ENCODE measurements at regions not wholly inside any gene's neighbourhood (a gene's known extent, or its start where the extent isn't known, plus 50 kb on each side); places are given as distances from the start of the nearest gene placed in this dataset.

DNA sequence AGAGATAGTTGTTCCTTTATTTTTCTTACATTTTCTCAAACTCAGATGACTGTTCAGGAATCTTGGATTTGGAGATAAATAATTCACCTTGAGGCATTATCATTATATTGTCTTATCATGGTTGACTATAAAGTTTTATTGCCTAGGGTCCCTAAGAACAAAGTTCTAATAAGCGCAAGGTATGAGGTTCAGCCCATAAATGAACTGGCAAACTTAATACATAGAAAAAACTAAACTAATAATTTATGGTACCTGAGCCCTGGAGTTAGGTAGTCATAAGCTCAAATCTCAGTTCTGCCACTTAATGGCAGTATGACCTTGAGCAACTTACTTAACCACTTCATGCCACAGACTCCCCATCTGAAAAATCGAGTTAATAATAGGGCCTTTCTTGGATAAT, 334.0 kb upstream of the PBX1 start:
- ChIA-PET CTCF (no interaction called here), POLR2A (no interaction called here)
- Mint-ChIP-seq H3K4me3 (no peak overlapping the region), H3K36me3 (no peaks in the 10 kb centered on the region), H3K9me3 (peaks cover 4 to 24% (median 9%) of the 10 kb centered on the region in 5 donors), H3K27ac (no peak overlapping the region), H3K4me1 (no peaks in the 10 kb centered on the region), H3K27me3 (no peaks in the 10 kb centered on the region)
- Histone ChIP-seq H3K4me1 (ENCODE audit: insufficient read depth, low read length) (no peaks in the 10 kb centered on the region), H3K27me3 (ENCODE audit: insufficient read depth, low read length, poor library complexity, severe bottlenecking) (no peaks in the 10 kb centered on the region), H3K36me3 (ENCODE audit: insufficient read depth, low read length) (no peaks in the 10 kb centered on the region), H3K27ac (ENCODE audit: low read depth, low read length) (no peak overlapping the region), H3K9me3 (ENCODE audit: low read length) (no peaks in the 10 kb centered on the region), H3K4me3 (ENCODE audit: low read length) (no peak overlapping the region)
- DNase-seq: no peak

DNA sequence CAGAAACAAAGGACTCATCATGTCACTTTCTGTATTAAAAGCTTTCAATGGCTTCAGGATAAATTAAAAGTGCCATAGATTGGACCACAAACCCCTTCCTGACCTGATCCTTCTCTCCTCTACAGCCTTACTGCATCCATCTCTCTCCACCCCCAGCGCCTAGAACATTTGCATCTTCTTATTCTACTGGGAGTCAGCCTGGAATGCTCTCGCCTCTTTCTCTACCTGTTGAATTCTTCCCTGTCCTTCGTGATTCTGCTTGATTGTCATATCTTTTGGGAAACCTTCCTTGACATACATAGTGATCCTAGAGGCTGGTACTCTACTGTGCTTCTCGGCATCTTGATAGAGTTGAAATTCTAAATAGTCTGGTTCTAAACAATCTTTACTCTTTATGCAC, 332.0 kb upstream of the PBX1 start:
- Histone ChIP-seq H3K27ac (ENCODE audit: low read depth, low read length) (no peak overlapping the region), H3K9me3 (ENCODE audit: low read length) (no peaks in the 10 kb centered on the region), H3K27me3 (ENCODE audit: insufficient read depth, low read length, poor library complexity, severe bottlenecking) (no peaks in the 10 kb centered on the region), H3K36me3 (ENCODE audit: insufficient read depth, low read length) (no peaks in the 10 kb centered on the region), H3K4me3 (ENCODE audit: low read length) (no peak overlapping the region), H3K4me1 (ENCODE audit: insufficient read depth, low read length) (no peaks in the 10 kb centered on the region)
- no peaks in the 10 kb centered on the region for H3K36me3 Mint-ChIP-seq
- no peak overlapping the region for H3K4me3 Mint-ChIP-seq
- no peak overlapping the region for H3K27ac Mint-ChIP-seq
- H3K9me3 Mint-ChIP-seq: peaks cover 4 to 28% (median 9%) of the 10 kb centered on the region in 5 donors
- no peak for DNase-seq
- POLR2A ChIA-PET: no interaction called here
- CTCF ChIA-PET: no interaction called here
- no peaks in the 10 kb centered on the region for H3K4me1 Mint-ChIP-seq
- H3K27me3 Mint-ChIP-seq: no peaks in the 10 kb centered on the region

DNA sequence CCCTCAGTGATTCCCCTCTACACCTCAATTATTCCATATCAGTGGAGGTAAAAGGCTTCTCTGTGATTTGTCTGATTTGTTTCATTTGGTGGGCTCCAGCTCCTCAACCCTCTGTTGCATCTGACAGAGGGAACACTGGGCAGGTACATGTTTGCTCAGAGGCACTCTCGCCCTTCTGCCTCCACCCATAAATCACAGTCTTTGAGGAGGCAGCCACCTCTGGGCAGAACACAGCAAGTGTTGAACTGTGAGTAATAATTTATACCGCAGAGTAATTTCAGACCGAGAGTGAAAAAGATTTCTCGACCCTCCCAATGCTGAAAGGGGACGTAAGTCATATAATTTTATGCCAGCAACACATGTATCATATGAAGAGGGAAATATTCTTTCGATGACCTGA, 330.1 kb upstream of the PBX1 start:
- no peaks in the 10 kb centered on the region for H3K4me1 Mint-ChIP-seq

DNA sequence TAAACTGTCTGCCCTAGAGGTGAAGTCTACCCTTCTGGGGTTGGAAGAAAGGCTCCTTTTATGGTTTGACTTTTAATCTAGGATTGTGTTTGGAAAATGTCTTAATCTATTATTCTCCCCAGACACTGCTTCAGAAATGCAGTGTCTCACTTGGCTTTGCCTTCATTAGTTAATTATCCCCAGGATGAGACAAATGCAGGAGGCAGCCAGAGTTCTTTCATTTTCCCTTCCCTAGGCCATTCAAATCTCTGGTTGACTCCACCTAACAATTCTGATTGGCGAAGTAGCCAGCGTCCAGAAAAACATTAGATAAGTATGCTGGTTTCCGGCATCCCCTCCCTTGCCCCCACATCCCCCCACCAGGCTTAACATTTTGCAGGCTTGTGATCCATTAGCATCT, 325.8 kb upstream of the PBX1 start:
- Histone ChIP-seq H3K9me3 (ENCODE audit: low read length) (no peaks in the 10 kb centered on the region), H3K4me3 (ENCODE audit: low read length) (no peak overlapping the region), H3K27ac (ENCODE audit: low read depth, low read length) (no peak overlapping the region), H3K4me1 (ENCODE audit: insufficient read depth, low read length) (no peaks in the 10 kb centered on the region), H3K27me3 (ENCODE audit: insufficient read depth, low read length, poor library complexity, severe bottlenecking) (no peaks in the 10 kb centered on the region), H3K36me3 (ENCODE audit: insufficient read depth, low read length) (no peaks in the 10 kb centered on the region)
- no peaks in the 10 kb centered on the region for H3K4me1 Mint-ChIP-seq
- H3K9me3 Mint-ChIP-seq: peaks cover 2 to 16% (median 5%) of the 10 kb centered on the region in 5 donors
- H3K27me3 Mint-ChIP-seq: no peaks in the 10 kb centered on the region
- no peaks in the 10 kb centered on the region for H3K36me3 Mint-ChIP-seq
- H3K4me3 Mint-ChIP-seq: no peak overlapping the region
- CTCF ChIA-PET: no interaction called here
- DNase-seq: no peak
- POLR2A ChIA-PET: no interaction called here
- no peak overlapping the region for H3K27ac Mint-ChIP-seq

More for the DNA sequence above, 330.1 kb upstream of the PBX1 start:
- no peak overlapping the region for H3K27ac Mint-ChIP-seq
- no peak overlapping the region for H3K4me3 Mint-ChIP-seq
- H3K9me3 ChIP-seq (ENCODE audit: low read length): no peaks in the 10 kb centered on the region
- H3K36me3 ChIP-seq (ENCODE audit: insufficient read depth, low read length): no peaks in the 10 kb centered on the region
- ChIA-PET CTCF (no interaction called here), POLR2A (no interaction called here)
- no peaks in the 10 kb centered on the region for H3K36me3 Mint-ChIP-seq
- H3K27me3 Mint-ChIP-seq: no peaks in the 10 kb centered on the region
- no peaks in the 10 kb centered on the region for H3K27me3 ChIP-seq (ENCODE audit: insufficient read depth, low read length, poor library complexity, severe bottlenecking)
- H3K27ac ChIP-seq (ENCODE audit: low read depth, low read length): no peak overlapping the region
- H3K9me3 Mint-ChIP-seq: peaks cover 4 to 26% (median 9%) of the 10 kb centered on the region in 5 donors
- no peak overlapping the region for H3K4me3 ChIP-seq (ENCODE audit: low read length)
- H3K4me1 ChIP-seq (ENCODE audit: insufficient read depth, low read length): no peaks in the 10 kb centered on the region
- no peak for DNase-seq

DNA sequence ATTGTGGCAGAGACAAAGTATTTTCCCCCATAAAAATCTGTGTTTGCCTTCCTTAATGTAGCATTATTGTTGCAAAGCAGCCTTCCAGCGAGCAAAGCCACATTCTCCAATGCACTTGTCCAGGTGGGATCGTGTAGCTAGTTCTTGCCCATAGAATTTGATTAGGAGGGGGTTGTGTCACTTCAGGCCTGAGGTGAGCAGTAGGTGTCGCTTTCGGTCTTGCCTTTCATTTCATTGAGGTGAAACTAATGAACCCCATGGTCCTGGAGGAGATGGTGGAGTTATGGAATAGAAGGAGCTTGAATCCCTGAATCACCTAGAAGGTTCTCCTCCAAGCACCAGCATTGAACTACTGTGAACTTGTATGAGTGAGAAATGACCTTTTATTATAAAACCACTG, 318.9 kb upstream of the PBX1 start:
- CTCF ChIA-PET: no interaction called here
- Histone ChIP-seq H3K4me3 (ENCODE audit: low read length) (no peak overlapping the region), H3K27ac (ENCODE audit: low read depth, low read length) (no peak overlapping the region), H3K4me1 (ENCODE audit: insufficient read depth, low read length) (no peaks in the 10 kb centered on the region), H3K36me3 (ENCODE audit: insufficient read depth, low read length) (no peaks in the 10 kb centered on the region), H3K27me3 (ENCODE audit: insufficient read depth, low read length, poor library complexity, severe bottlenecking) (no peaks in the 10 kb centered on the region), H3K9me3 (ENCODE audit: low read length) (no peaks in the 10 kb centered on the region)
- Mint-ChIP-seq H3K27me3 (no peaks in the 10 kb centered on the region), H3K4me3 (no peak overlapping the region), H3K27ac (no peak overlapping the region), H3K4me1 (no peaks in the 10 kb centered on the region), H3K36me3 (no peaks in the 10 kb centered on the region), H3K9me3 (peaks cover 1 to 11% (median 3%) of the 10 kb centered on the region in 5 donors)
- POLR2A ChIA-PET: no interaction called here
- DNase-seq: no peak

DNA sequence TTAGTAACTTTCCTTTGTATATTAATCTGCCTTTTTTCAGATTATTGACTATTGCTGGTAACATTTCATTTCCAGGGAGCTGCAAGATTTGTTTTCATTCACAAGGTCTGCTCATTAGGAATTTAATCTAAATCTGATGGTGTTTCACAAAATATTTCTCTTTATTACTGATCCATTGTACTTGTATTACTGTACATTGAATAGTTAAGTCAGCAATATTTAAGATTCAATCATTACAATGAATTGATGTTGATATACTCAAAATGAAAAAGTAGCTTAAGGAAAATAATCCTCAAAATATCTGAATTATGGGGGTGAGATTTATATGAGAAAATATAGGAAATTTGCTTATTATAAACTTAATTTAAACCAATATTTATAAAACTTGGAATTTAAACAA, 308.6 kb upstream of the PBX1 start:
- Histone ChIP-seq H3K27ac (ENCODE audit: low read depth, low read length) (no peak overlapping the region), H3K4me1 (ENCODE audit: insufficient read depth, low read length) (no peaks in the 10 kb centered on the region), H3K27me3 (ENCODE audit: insufficient read depth, low read length, poor library complexity, severe bottlenecking) (no peaks in the 10 kb centered on the region), H3K36me3 (ENCODE audit: insufficient read depth, low read length) (no peaks in the 10 kb centered on the region), H3K4me3 (ENCODE audit: low read length) (no peak overlapping the region), H3K9me3 (ENCODE audit: low read length) (peaks cover 5% of the 10 kb centered on the region)
- ChIA-PET POLR2A (no interaction called here), CTCF (no interaction called here)
- Mint-ChIP-seq H3K27me3 (no peaks in the 10 kb centered on the region), H3K27ac (no peak overlapping the region), H3K9me3 (peaks cover 2 to 48% (median 18%) of the 10 kb centered on the region in 5 donors), H3K4me3 (no peak overlapping the region), H3K36me3 (no peaks in the 10 kb centered on the region), H3K4me1 (no peaks in the 10 kb centered on the region)
- no peak for DNase-seq

DNA sequence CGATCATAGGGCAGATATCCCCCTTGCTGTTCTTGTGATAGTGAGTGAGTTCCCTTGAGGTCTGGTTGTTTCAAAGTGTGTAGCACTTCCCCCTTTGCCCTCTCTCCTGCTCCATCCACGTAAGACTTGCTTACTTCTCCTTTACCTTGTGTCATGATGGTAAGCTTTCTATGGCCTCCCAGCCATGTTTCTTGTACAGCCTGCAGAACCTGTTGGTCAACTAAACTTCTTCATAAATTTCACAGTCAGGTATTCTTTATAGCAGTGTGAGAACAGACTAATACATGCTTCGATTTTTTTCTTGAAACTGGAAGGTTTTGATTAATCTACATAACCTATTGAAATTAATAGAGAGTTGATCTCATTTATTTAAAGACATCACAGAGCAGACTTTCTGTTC, 302.5 kb upstream of the PBX1 start:
- H3K9me3 ChIP-seq (ENCODE audit: low read length): peaks cover 5% of the 10 kb centered on the region
- ChIA-PET POLR2A (no interaction called here), CTCF (no interaction called here)
- Mint-ChIP-seq H3K27me3 (no peaks in the 10 kb centered on the region), H3K36me3 (no peaks in the 10 kb centered on the region), H3K4me1 (no peaks in the 10 kb centered on the region), H3K9me3 (peaks cover 9 to 45% (median 18%) of the 10 kb centered on the region in 5 donors), H3K4me3 (no peak overlapping the region), H3K27ac (peak overlapping the region in 1 of 8 donors; percentile 4)
- H3K36me3 ChIP-seq (ENCODE audit: insufficient read depth, low read length): no peaks in the 10 kb centered on the region
- DNase-seq: no peak
- H3K4me1 ChIP-seq (ENCODE audit: insufficient read depth, low read length): no peaks in the 10 kb centered on the region
- H3K27me3 ChIP-seq (ENCODE audit: insufficient read depth, low read length, poor library complexity, severe bottlenecking): no peaks in the 10 kb centered on the region
- no peak overlapping the region for H3K4me3 ChIP-seq (ENCODE audit: low read length)
- no peak overlapping the region for H3K27ac ChIP-seq (ENCODE audit: low read depth, low read length)

DNA sequence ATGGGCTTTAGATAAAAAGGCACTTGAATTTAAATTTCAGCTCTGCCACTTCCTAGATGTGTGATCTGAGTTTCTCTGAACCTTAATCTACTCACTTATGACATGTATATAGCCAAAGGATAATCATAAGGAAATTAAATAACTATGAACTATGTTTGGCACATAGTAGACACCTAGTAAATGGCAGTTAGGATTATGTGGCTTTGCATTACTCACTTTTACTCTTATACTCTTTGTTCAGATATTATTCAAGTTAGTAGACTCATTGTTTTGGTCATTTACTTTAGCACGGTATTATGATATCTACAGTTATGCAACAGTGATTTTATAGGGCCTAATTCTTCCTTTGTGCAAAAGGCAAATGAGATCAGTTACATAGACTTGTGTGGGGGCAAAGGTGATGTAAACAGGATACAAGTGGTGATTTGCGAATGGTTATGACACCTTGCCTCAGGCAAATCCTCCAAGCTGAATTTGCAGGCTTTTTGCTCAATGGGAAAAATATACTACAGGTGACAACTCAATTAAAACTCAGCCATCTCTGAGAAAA, 297.2 kb upstream of the PBX1 start:
- H3K36me3 ChIP-seq (ENCODE audit: insufficient read depth, low read length): no peaks in the 10 kb centered on the region
- no peak overlapping the region for H3K27ac ChIP-seq (ENCODE audit: low read depth, low read length)
- Mint-ChIP-seq H3K4me3 (no peak overlapping the region), H3K4me1 (no peaks in the 10 kb centered on the region), H3K27me3 (no peaks in the 10 kb centered on the region), H3K36me3 (no peaks in the 10 kb centered on the region), H3K27ac (no peak overlapping the region), H3K9me3 (peaks cover 2 to 32% (median 4%) of the 10 kb centered on the region in 5 donors)
- no peaks in the 10 kb centered on the region for H3K9me3 ChIP-seq (ENCODE audit: low read length)
- no peaks in the 10 kb centered on the region for H3K27me3 ChIP-seq (ENCODE audit: insufficient read depth, low read length, poor library complexity, severe bottlenecking)
- ChIA-PET POLR2A (no interaction called here), CTCF (no interaction called here)
- H3K4me3 ChIP-seq (ENCODE audit: low read length): no peak overlapping the region
- DNase-seq: no peak
- no peaks in the 10 kb centered on the region for H3K4me1 ChIP-seq (ENCODE audit: insufficient read depth, low read length)

DNA sequence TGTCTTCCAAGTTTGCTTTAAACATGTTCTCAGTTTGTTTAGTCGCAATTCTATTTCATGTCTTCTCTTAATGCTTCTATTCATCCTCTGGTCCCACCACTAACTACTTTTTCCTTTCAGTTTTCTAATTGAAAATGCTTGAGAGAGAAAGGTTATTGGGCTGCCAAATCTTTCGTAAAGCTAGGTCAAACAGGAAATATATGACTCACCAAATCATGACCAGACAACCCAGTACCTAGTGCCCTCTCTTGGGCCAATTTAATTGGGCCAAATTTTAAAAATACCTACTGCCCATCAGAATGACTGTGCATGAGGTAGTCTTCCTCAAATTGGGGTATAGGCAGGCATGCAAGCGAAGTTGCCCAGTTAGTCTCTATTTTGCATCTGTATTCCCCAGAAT, 295.4 kb upstream of the PBX1 start:
- no peaks in the 10 kb centered on the region for H3K4me1 Mint-ChIP-seq
- CTCF ChIA-PET: no interaction called here

More for the DNA sequence above, 295.4 kb upstream of the PBX1 start:
- no peak overlapping the region for H3K4me3 Mint-ChIP-seq
- H3K36me3 ChIP-seq (ENCODE audit: insufficient read depth, low read length): no peaks in the 10 kb centered on the region
- H3K4me3 ChIP-seq (ENCODE audit: low read length): no peak overlapping the region
- no peaks in the 10 kb centered on the region for H3K36me3 Mint-ChIP-seq
- H3K9me3 ChIP-seq (ENCODE audit: low read length): no peaks in the 10 kb centered on the region
- no peaks in the 10 kb centered on the region for H3K27me3 Mint-ChIP-seq
- POLR2A ChIA-PET: no interaction called here
- no peak overlapping the region for H3K27ac ChIP-seq (ENCODE audit: low read depth, low read length)
- H3K4me1 ChIP-seq (ENCODE audit: insufficient read depth, low read length): no peaks in the 10 kb centered on the region
- no peak overlapping the region for H3K27ac Mint-ChIP-seq
- no peaks in the 10 kb centered on the region for H3K27me3 ChIP-seq (ENCODE audit: insufficient read depth, low read length, poor library complexity, severe bottlenecking)
- DNase-seq: no peak
- peaks cover 0 to 24% (median 3%) of the 10 kb centered on the region in 5 donors for H3K9me3 Mint-ChIP-seq

Measured in CD8-positive, alpha-beta memory T cell (primary cell).